ENCODE measurements at regions not wholly inside any gene's neighbourhood (a gene's known extent, or its start where the extent isn't known, plus 50 kb on each side); places are given as distances from the start of the nearest gene placed in this dataset.

DNA sequence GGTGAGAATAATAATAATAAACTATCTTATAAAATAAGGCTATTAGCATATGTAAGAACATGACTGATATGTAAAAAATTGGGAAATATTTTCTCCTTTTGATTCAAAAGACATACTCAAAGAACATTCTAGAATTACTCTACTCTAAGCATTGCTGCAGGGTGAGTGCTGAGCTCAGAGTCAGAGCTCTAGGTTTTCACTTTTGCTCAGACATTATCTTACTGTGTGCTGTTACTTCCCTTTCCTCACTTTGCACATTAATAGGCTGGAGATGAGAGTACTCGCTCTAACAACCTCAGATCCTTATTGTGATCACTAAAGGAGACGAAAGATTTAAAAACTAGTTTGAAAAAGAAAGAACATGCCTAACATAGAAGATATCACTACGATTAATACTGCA is 99.4 kb upstream of the C9orf72 start (continued):
- TF ChIP-seq ASH2L (IDR thresholded peaks at IDR 0.05; ENCODE audit: borderline replicate concordance, low read depth) (no peak), LARP7 (IDR thresholded peaks at IDR 0.05) (no peak), MAX (IDR thresholded peaks at IDR 0.05; ENCODE audit: low read depth, low read length) (no peak), JUNB (IDR thresholded peaks at IDR 0.05) (no peak), RELA (IDR thresholded peaks at IDR 0.05; ENCODE audit: borderline replicate concordance, partially characterized antibody) (no peak), CEBPZ (IDR thresholded peaks at IDR 0.05; ENCODE audit: low read depth, low read length) (no peak), MYC (IDR thresholded peaks at IDR 0.05; ENCODE audit: insufficient read depth, insufficient read length, insufficient replicate concordance, low read length, severe bottlenecking) (no peak)

DNA sequence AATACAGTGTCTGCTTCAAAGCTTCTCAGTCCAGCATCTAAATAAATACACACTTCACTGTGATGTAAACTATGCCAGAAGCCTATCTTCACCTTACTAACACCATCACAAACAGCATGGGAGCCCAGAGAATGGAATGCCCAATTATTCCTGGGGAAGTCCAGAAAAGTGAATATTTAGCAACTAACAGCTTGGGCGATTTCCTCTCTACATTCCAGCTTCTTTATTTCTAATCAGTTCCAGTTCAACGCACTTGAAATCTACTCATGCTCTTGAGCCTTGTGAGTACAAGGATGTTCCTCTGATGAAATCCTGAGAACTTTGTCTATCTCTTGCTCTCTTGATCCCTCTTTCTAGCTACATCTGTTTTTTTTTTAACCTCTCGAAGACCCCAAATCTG is 100.4 kb upstream of the C9orf72 start:
- Histone ChIP-seq H2AFZ (ENCODE audit: control insufficient read depth, low read depth, low read length) (no peak overlapping the region), H3K27ac (ENCODE audit: control insufficient read depth, insufficient read depth) (no peak overlapping the region), H3K4me1 (ENCODE audit: control insufficient read depth, insufficient read depth, low read length) (no peaks in the 10 kb centered on the region), H3K79me2 (ENCODE audit: control insufficient read depth, insufficient read depth, low read length) (no peaks in the 10 kb centered on the region), H4K20me1 (ENCODE audit: control insufficient read depth, insufficient read depth) (no peaks in the 10 kb centered on the region), H3K36me3 (ENCODE audit: control insufficient read depth in 2 of 2, insufficient read depth in 2 of 2, low read length in 1 of 2) (no peaks in the 10 kb centered on the region), H3K4me3 (no peak overlapping the region), H3K9ac (ENCODE audit: control insufficient read depth, insufficient read depth, low read length) (no peak overlapping the region), H3K27me3 (replicated peaks in 1 of 2; ENCODE audit: control insufficient read depth in 2 of 2, insufficient read depth in 2 of 2, low read length in 1 of 2) (no peaks in the 10 kb centered on the region; a peak in 1 of 4 replicates), H3K4me2 (ENCODE audit: control insufficient read depth, insufficient read depth) (no peak overlapping the region), H3K9me3 (replicated peaks; ENCODE audit: control insufficient read depth, insufficient read depth, low read length) (no peaks in the 10 kb centered on the region)
- no peak for DNase-seq (ENCODE audit: low read depth, low spot score)
- CTCF ChIA-PET, result interaction anchor here (1.2 kb wide), 1 partner anchor 16 kb away, joined by 4 read pairs; no protein-coding TSS in a partner anchor
- ATAC-seq, result no peak
- SMC1A ChIA-PET (ENCODE audit: uncharacterized antibody, unreplicated experiment), result no interaction called here
- BruUV-seq (replicated peaks), result no TSS peak
- in situ Hi-C loops (cut with MboI) (no loop called here), intact Hi-C loops (cut with micrococcal nuclease; ENCODE audit: unreplicated experiment) (no loop called here)
- no peak for FAIRE-seq
- 24% methylated on average over 3 of the region's 3 CpGs for WGBS (ENCODE audit: insufficient coverage, insufficient replicate concordance, low lambda C conversion rate, missing lambda C conversion rate)
- POLR2A ChIA-PET, result no interaction called here
- RAD21 ChIA-PET (ENCODE audit: unreplicated experiment), result no interaction called here
- no peak for TF ChIP-seq SIX5 (IDR thresholded peaks at IDR 0.05; ENCODE audit: low read depth, low read length, severe bottlenecking)
- no peak for TF ChIP-seq ZBTB11 (CRISPR knock-in tag; IDR thresholded peaks at IDR 0.05)
- no peak for TF ChIP-seq SPI1 (IDR thresholded peaks at IDR 0.05; ENCODE audit: borderline replicate concordance, insufficient read depth, low read depth, low read length)
- no peak for TF ChIP-seq NFXL1 (IDR thresholded peaks at IDR 0.05; ENCODE audit: borderline replicate concordance)
- TF ChIP-seq ZNF592 (IDR thresholded peaks at IDR 0.05), result no peak
